Thymus (tissue), 11 donors: ENCODE measurements at regions not wholly inside any gene's neighbourhood (a gene's known extent, or its start where the extent isn't known, plus 50 kb on each side); places are given as distances from the start of the nearest gene placed in this dataset.

ENCODE experiments used
- DNase-seq, 9 donors: peaks; one replicate each; pipeline ENCODE4 v3.0.0-alpha.2; 2013; ENCODE audit warnings: low spot score in 9 of 9, low read depth in 6 of 9, missing footprints in 1 of 9
- H3K27ac ChIP-seq, 2 donors: one replicate each; pipeline ENCODE4 v1.5.1; 2013; ENCODE audit warnings: control low read depth in 1 of 2, low read depth in 1 of 2, low read length in 1 of 2, mild to moderate bottlenecking in 1 of 2, moderate library complexity in 1 of 2
- H3K27me3 ChIP-seq, 2 donors: one replicate each; pipeline ENCODE4 v1.5.1; 2013; ENCODE audit warnings: low read length in 1 of 2; ENCODE audit not compliant: control insufficient read depth in 2 of 2, insufficient read depth in 1 of 2
- H3K36me3 ChIP-seq, 2 donors: one replicate each; pipeline ENCODE4 v1.5.1; 2013; ENCODE audit warnings: low read length in 1 of 2, mild to moderate bottlenecking in 1 of 2, moderate library complexity in 1 of 2; ENCODE audit not compliant: control insufficient read depth in 2 of 2, insufficient read depth in 2 of 2
- H3K4me1 ChIP-seq, 2 donors: one replicate each; pipeline ENCODE4 v1.5.1; 2013; ENCODE audit warnings: low read length in 2 of 2; ENCODE audit not compliant: control insufficient read depth in 2 of 2, insufficient read depth in 2 of 2
- H3K4me3 ChIP-seq, 2 donors: one replicate each; pipeline ENCODE4 v1.5.1; 2013; ENCODE audit warnings: low read length in 2 of 2, control low read depth in 1 of 2, mild to moderate bottlenecking in 1 of 2
- H3K9me3 ChIP-seq, 2 donors: one replicate each; pipeline ENCODE4 v1.5.1; 2013; ENCODE audit warnings: low read length in 1 of 2, mild to moderate bottlenecking in 1 of 2; ENCODE audit not compliant: control insufficient read depth in 2 of 2, insufficient read depth in 1 of 2
- WGBS: extraction: QIAGEN DNeasy Blood & Tissue Kit; methylation state at CpG from one replicate; pipeline ENCODE4 v1.1.7; 2013; 5-methylcytosine and 5-hydroxymethylcytosine counted together
- donor health status: healthy.

- Histone ChIP-seq H3K4me1 (no peaks in the 10 kb centered on the region), H3K27ac (no peak overlapping the region), H3K36me3 (no peaks in the 10 kb centered on the region), H3K9me3 (no peaks in the 10 kb centered on the region), H3K27me3 (peaks cover 23 to 39% of the 10 kb centered on the region in 2 donors), H3K4me3 (no peak overlapping the region)
- no peak for DNase-seq
- 56% methylated on average over 3 of the region's 3 CpGs for WGBS
Observed at GRCh38 chr10:120982507-120982906, 131.3 kb downstream of the WDR11 start.

- Histone ChIP-seq H3K9me3 (no peaks in the 10 kb centered on the region), H3K4me3 (no peak overlapping the region), H3K4me1 (no peaks in the 10 kb centered on the region), H3K27me3 (peaks cover 21 to 28% of the 10 kb centered on the region in 2 donors), H3K36me3 (no peaks in the 10 kb centered on the region), H3K27ac (no peak overlapping the region)
- DNase-seq, result no peak
- WGBS, result 77% methylated on average over 2 of the region's 2 CpGs
Observed at GRCh38 chr10:120983721-120984120, 132.6 kb downstream of the WDR11 start.

- peaks cover 1 to 3% of the 10 kb centered on the region in 2 donors for H3K9me3 ChIP-seq
- H3K4me1 ChIP-seq, result no peaks in the 10 kb centered on the region
- no peaks in the 10 kb centered on the region for H3K36me3 ChIP-seq
- DNase-seq, result no peak
- H3K27me3 ChIP-seq, result peaks cover 17 to 23% of the 10 kb centered on the region in 2 donors
- no peak overlapping the region for H3K27ac ChIP-seq
- 92% methylated on average over 4 of the region's 4 CpGs for WGBS
- no peak overlapping the region for H3K4me3 ChIP-seq
Observed at GRCh38 chr10:120984221-120984620, 133.1 kb downstream of the WDR11 start.

- peaks cover 3 to 16% of the 10 kb centered on the region in 2 donors for H3K9me3 ChIP-seq
- no peak overlapping the region for H3K27ac ChIP-seq
- no peaks in the 10 kb centered on the region for H3K36me3 ChIP-seq
- H3K27me3 ChIP-seq, result peaks cover 0 to 2% of the 10 kb centered on the region in 2 donors
- no peak for DNase-seq
- WGBS, result 52% methylated on average over 2 of the region's 2 CpGs
- no peaks in the 10 kb centered on the region for H3K4me1 ChIP-seq
- H3K4me3 ChIP-seq, result no peak overlapping the region
Observed at GRCh38 chr10:120987359-120987758, 136.2 kb downstream of the WDR11 start.

- 91% methylated on average over 3 of the region's 3 CpGs for WGBS
- Histone ChIP-seq H3K27ac (no peak overlapping the region), H3K4me3 (no peak overlapping the region), H3K36me3 (no peaks in the 10 kb centered on the region), H3K4me1 (no peaks in the 10 kb centered on the region), H3K9me3 (peaks cover 3 to 16% of the 10 kb centered on the region in 2 donors), H3K27me3 (no peaks in the 10 kb centered on the region)
- DNase-seq, result no peak
Observed at GRCh38 chr10:120988751-120989150, 137.6 kb downstream of the WDR11 start.

GRCh38 chr10:120989279-120989678, 138.1 kb downstream of the WDR11 start:
- 95% methylated on average over 2 of the region's 2 CpGs for WGBS
- Histone ChIP-seq H3K4me1 (no peaks in the 10 kb centered on the region), H3K9me3 (peaks cover 3 to 16% of the 10 kb centered on the region in 2 donors), H3K27me3 (no peaks in the 10 kb centered on the region), H3K36me3 (no peaks in the 10 kb centered on the region), H3K4me3 (no peak overlapping the region), H3K27ac (no peak overlapping the region)
- no peak for DNase-seq

- 91% methylated on average over 10 of the region's 10 CpGs for WGBS
- Histone ChIP-seq H3K27ac (no peak overlapping the region), H3K36me3 (no peaks in the 10 kb centered on the region), H3K27me3 (no peaks in the 10 kb centered on the region), H3K9me3 (peaks cover 3 to 16% of the 10 kb centered on the region in 2 donors), H3K4me3 (no peak overlapping the region), H3K4me1 (no peaks in the 10 kb centered on the region)
- no peak for DNase-seq
Observed at GRCh38 chr10:120989996-120990598, 138.9 kb downstream of the WDR11 start.

- DNase-seq, result no peak
- 90% methylated on average over 2 of the region's 2 CpGs for WGBS
Observed at GRCh38 chr10:120990831-120991230, 139.7 kb downstream of the WDR11 start.

GRCh38 chr10:120993089-120993488, 141.9 kb downstream of the WDR11 start:
- H3K27ac ChIP-seq, result no peak overlapping the region
- 93% methylated on average over 2 of the region's 2 CpGs for WGBS
- no peaks in the 10 kb centered on the region for H3K36me3 ChIP-seq
- H3K27me3 ChIP-seq, result no peaks in the 10 kb centered on the region
- no peak for DNase-seq
- no peaks in the 10 kb centered on the region for H3K4me1 ChIP-seq
- H3K9me3 ChIP-seq, result peaks cover 3 to 16% of the 10 kb centered on the region in 2 donors
- no peak overlapping the region for H3K4me3 ChIP-seq

More at GRCh38 chr10:120990831-120991230, 139.7 kb downstream of the WDR11 start:
- peaks cover 3 to 16% of the 10 kb centered on the region in 2 donors for H3K9me3 ChIP-seq
- H3K27ac ChIP-seq, result no peak overlapping the region
- H3K27me3 ChIP-seq, result no peaks in the 10 kb centered on the region
- H3K4me3 ChIP-seq, result no peak overlapping the region
- no peaks in the 10 kb centered on the region for H3K4me1 ChIP-seq
- no peaks in the 10 kb centered on the region for H3K36me3 ChIP-seq
